ENCODE measurements at regions not wholly inside any gene's neighbourhood (a gene's known extent, or its start where the extent isn't known, plus 50 kb on each side); places are given as distances from the start of the nearest gene placed in this dataset.
"Not testable (repeated sequence)": the region's sequence is repeated elsewhere in the genome, so short reads cannot be mapped to it uniquely, and the experiment has no call there.

DNA sequence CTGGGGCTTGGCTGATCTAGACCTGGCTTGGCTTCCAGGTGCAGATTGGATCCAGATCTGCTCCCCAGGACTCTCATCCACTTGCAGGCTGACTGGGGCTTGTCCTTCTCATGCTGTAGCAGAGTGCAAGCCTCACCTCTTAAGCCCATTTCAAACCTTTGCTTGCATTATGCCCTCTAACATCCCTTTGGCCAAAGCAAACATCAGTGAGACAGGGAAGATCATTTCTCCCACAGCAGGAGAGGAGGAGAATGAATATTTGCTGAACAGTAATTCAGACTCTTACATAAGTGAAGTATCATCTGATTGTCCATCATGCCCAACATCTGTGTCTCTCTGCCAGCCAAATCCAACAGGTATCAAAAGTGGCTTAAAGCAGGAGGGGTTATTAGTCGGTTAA, 194.9 kb downstream of the C9orf152 start:
- H3K36me3 ChIP-seq (ENCODE audit: insufficient read depth, low read length), result no peaks in the 10 kb centered on the region
- peaks cover 13% of the 10 kb centered on the region for H3K4me1 ChIP-seq (ENCODE audit: control insufficient read depth, insufficient read depth, low read length)
- H3K4me2 ChIP-seq (ENCODE audit: low read length), result no peak overlapping the region
- H3K27me3 ChIP-seq (ENCODE audit: control insufficient read depth, insufficient read depth, low read length), result no peaks in the 10 kb centered on the region
- H3K9me3 ChIP-seq (replicated peaks; ENCODE audit: low read length), result no peaks in the 10 kb centered on the region
- H3K9ac ChIP-seq (ENCODE audit: low read depth, low read length), result no peak overlapping the region
- H3K4me3 ChIP-seq (ENCODE audit: low read length), result no peak overlapping the region

DNA sequence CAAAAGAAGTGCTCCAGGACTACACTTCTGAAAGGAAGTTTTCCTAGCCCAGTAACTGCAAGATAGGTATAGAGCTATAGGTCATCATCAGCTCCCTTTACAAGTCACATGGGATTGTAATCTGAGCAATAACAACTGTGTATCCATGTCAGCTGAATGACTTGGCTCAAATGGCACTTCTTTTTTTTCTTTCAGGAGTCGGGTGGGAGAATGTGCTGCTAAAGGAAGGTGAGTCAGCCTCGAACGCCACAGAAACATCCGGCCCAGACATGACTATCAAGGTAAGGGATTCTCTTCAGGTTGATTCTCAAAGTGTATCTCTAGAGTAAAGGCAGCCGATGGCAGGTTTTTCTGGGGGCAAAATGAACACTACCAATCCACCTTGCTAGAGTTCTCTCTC, 192.2 kb downstream of the C9orf152 start:
- H3K36me3 ChIP-seq (ENCODE audit: insufficient read depth, low read length), result no peaks in the 10 kb centered on the region
- no peak overlapping the region for H3K4me3 ChIP-seq (ENCODE audit: low read length)
- peak overlapping the region; percentile 2 for H3K4me2 ChIP-seq (ENCODE audit: low read length)
- H3K9me3 ChIP-seq (replicated peaks; ENCODE audit: low read length), result no peaks in the 10 kb centered on the region
- H3K9ac ChIP-seq (ENCODE audit: low read depth, low read length), result no peak overlapping the region
- H3K4me1 ChIP-seq (ENCODE audit: control insufficient read depth, insufficient read depth, low read length), result peaks cover 15% of the 10 kb centered on the region
- H3K27me3 ChIP-seq (ENCODE audit: control insufficient read depth, insufficient read depth, low read length), result no peaks in the 10 kb centered on the region

DNA sequence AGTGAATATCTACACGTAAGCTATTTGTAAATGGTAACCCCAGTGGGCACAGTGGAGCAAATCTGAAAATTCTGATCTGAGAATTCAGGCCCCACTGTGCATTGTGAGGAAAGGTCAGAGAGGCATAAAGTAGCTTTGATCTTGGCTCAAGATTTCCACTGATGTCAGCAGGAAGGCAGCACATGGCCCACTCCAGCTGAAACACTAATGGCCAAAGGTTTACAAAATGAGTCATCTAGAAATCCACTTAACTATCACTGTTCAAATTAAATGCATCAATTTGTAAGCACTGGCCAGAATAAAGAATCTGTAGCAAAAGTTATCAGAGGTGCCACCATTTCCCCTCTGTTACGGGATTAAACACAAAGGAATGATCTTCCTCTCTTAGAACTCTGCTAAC, 191.6 kb downstream of the C9orf152 start:
- no peak overlapping the region for H3K4me3 ChIP-seq (ENCODE audit: low read length)
- no peaks in the 10 kb centered on the region for H3K27me3 ChIP-seq (ENCODE audit: control insufficient read depth, insufficient read depth, low read length)
- H3K9ac ChIP-seq (ENCODE audit: low read depth, low read length), result no peak overlapping the region
- no peaks in the 10 kb centered on the region for H3K36me3 ChIP-seq (ENCODE audit: insufficient read depth, low read length)
- H3K9me3 ChIP-seq (replicated peaks; ENCODE audit: low read length), result no peaks in the 10 kb centered on the region
- H3K4me1 ChIP-seq (ENCODE audit: control insufficient read depth, insufficient read depth, low read length), result peaks cover 15% of the 10 kb centered on the region
- H3K4me2 ChIP-seq (ENCODE audit: low read length), result peak overlapping the region; percentile 2

GRCh38 chr9:110020216-110020615, 187.7 kb downstream of the C9orf152 start:
- not testable (repeated sequence) for H3K36me3 ChIP-seq (ENCODE audit: insufficient read depth, low read length); H3K9me3 ChIP-seq (replicated peaks; ENCODE audit: low read length); H3K4me2 ChIP-seq (ENCODE audit: low read length); H3K4me3 ChIP-seq (ENCODE audit: low read length); H3K27me3 ChIP-seq (ENCODE audit: control insufficient read depth, insufficient read depth, low read length); H3K9ac ChIP-seq (ENCODE audit: low read depth, low read length)
- peaks cover 15% of the 10 kb centered on the region for H3K4me1 ChIP-seq (ENCODE audit: control insufficient read depth, insufficient read depth, low read length)

- Histone ChIP-seq H3K27me3 (ENCODE audit: control insufficient read depth, insufficient read depth, low read length) (no peaks in the 10 kb centered on the region), H3K36me3 (ENCODE audit: insufficient read depth, low read length) (no peaks in the 10 kb centered on the region), H3K9me3 (replicated peaks; ENCODE audit: low read length) (no peaks in the 10 kb centered on the region), H3K4me1 (ENCODE audit: control insufficient read depth, insufficient read depth, low read length) (peaks cover 3% of the 10 kb centered on the region), H3K4me2 (ENCODE audit: low read length) (no peak overlapping the region), H3K4me3 (ENCODE audit: low read length) (no peak overlapping the region), H3K9ac (ENCODE audit: low read depth, low read length) (no peak overlapping the region)
Measured at GRCh38 chr9:110021891-110022290, 186.1 kb downstream of the C9orf152 start.

DNA sequence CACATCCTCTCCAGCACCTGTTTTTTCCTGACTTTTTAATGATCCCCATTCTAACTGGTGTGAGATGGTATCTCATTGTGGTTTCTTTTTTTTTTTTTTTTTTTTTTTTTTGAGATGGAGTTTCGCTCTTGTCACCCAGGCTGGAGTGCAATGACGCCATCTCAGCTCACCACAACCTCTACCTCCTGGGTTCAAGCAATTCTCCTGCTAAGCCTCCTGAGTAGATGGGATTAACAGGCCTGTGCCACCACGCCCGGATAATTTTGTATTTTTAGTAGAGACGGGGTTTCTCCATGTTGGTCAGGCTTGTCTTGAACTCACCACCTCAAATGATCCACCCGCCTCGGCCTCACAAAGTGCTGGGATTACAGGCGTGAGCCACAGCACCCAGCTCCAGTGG, 184.7 kb downstream of the C9orf152 start:
- H3K36me3 ChIP-seq (ENCODE audit: insufficient read depth, low read length); H3K4me3 ChIP-seq (ENCODE audit: low read length); H3K27me3 ChIP-seq (ENCODE audit: control insufficient read depth, insufficient read depth, low read length); H3K4me2 ChIP-seq (ENCODE audit: low read length); H3K9ac ChIP-seq (ENCODE audit: low read depth, low read length); H3K9me3 ChIP-seq (replicated peaks; ENCODE audit: low read length): not testable (repeated sequence)
- peaks cover 17% of the 10 kb centered on the region for H3K4me1 ChIP-seq (ENCODE audit: control insufficient read depth, insufficient read depth, low read length)

- Histone ChIP-seq H3K4me1 (ENCODE audit: control insufficient read depth, insufficient read depth, low read length) (peaks cover 37% of the 10 kb centered on the region), H3K36me3 (ENCODE audit: insufficient read depth, low read length) (no peaks in the 10 kb centered on the region), H3K4me2 (ENCODE audit: low read length) (no peak overlapping the region), H3K27me3 (ENCODE audit: control insufficient read depth, insufficient read depth, low read length) (no peaks in the 10 kb centered on the region), H3K9ac (ENCODE audit: low read depth, low read length) (no peak overlapping the region), H3K9me3 (replicated peaks; ENCODE audit: low read length) (no peaks in the 10 kb centered on the region), H3K4me3 (ENCODE audit: low read length) (no peak overlapping the region)
Measured at GRCh38 chr9:110025551-110026170, 182.3 kb downstream of the C9orf152 start.

- no peaks in the 10 kb centered on the region for H3K27me3 ChIP-seq (ENCODE audit: control insufficient read depth, insufficient read depth, low read length)
- peaks cover 53% of the 10 kb centered on the region for H3K4me1 ChIP-seq (ENCODE audit: control insufficient read depth, insufficient read depth, low read length)
- no peaks in the 10 kb centered on the region for H3K9me3 ChIP-seq (replicated peaks; ENCODE audit: low read length)
- no peaks in the 10 kb centered on the region for H3K36me3 ChIP-seq (ENCODE audit: insufficient read depth, low read length)
- H3K4me2 ChIP-seq (ENCODE audit: low read length), result peak overlapping the region; percentile 57
- H3K9ac ChIP-seq (ENCODE audit: low read depth, low read length), result peak overlapping the region; percentile 70
- H3K4me3 ChIP-seq (ENCODE audit: low read length), result peak overlapping the region; percentile 26
Measured at GRCh38 chr9:110027671-110028081, 180.3 kb downstream of the C9orf152 start.

DNA sequence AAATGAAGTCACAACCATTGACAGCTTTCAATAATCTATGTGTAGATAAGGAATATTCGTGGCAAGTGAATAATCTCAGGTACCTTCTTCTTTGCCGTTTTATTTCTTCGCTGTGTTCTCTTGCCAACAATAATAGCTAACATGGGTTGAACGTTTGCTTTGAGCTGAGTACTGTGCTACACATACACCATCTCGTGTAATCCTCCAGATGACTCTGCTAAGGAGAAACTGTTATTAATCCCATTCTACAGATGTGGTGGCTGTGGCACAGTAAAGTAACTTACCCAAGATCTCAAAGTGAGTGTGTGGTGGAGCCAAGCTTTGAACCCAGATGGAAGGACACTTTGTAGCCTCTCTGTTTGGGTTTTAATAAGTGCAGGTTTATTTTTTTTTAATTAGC, 179.7 kb downstream of the C9orf152 start:
- Histone ChIP-seq H3K4me3 (ENCODE audit: low read length) (peak overlapping the region; percentile 5), H3K9ac (ENCODE audit: low read depth, low read length) (peak overlapping the region; percentile 70), H3K27me3 (ENCODE audit: control insufficient read depth, insufficient read depth, low read length) (no peaks in the 10 kb centered on the region), H3K36me3 (ENCODE audit: insufficient read depth, low read length) (no peaks in the 10 kb centered on the region), H3K9me3 (replicated peaks; ENCODE audit: low read length) (no peaks in the 10 kb centered on the region), H3K4me1 (ENCODE audit: control insufficient read depth, insufficient read depth, low read length) (peaks cover 59% of the 10 kb centered on the region), H3K4me2 (ENCODE audit: low read length) (peak overlapping the region; percentile 57)

DNA sequence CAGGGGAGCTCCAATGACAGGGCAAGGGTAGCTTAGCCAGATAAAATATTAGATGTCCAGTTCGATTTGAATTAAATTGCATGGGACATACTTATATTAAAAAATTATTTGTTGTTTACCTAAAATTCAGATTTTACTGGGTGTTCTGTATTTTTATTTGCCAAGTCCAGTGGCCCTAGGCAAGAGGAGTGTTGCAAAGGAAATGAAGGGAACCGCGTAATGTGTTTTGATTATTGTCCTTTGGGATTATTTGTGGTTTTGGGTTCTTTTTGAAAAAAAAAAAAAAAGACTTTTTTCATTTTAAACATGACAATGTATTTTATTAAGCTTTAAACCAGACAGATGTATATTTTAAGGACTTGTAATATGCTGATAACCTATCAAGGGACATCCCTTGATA, 179.3 kb downstream of the C9orf152 start:
- H3K4me3 ChIP-seq (ENCODE audit: low read length), result no peak overlapping the region
- H3K27me3 ChIP-seq (ENCODE audit: control insufficient read depth, insufficient read depth, low read length), result no peaks in the 10 kb centered on the region
- H3K36me3 ChIP-seq (ENCODE audit: insufficient read depth, low read length), result no peaks in the 10 kb centered on the region
- H3K9me3 ChIP-seq (replicated peaks; ENCODE audit: low read length), result no peaks in the 10 kb centered on the region
- peaks cover 63% of the 10 kb centered on the region for H3K4me1 ChIP-seq (ENCODE audit: control insufficient read depth, insufficient read depth, low read length)
- H3K4me2 ChIP-seq (ENCODE audit: low read length), result peak overlapping the region; percentile 57
- H3K9ac ChIP-seq (ENCODE audit: low read depth, low read length), result peak overlapping the region; percentile 70

DNA sequence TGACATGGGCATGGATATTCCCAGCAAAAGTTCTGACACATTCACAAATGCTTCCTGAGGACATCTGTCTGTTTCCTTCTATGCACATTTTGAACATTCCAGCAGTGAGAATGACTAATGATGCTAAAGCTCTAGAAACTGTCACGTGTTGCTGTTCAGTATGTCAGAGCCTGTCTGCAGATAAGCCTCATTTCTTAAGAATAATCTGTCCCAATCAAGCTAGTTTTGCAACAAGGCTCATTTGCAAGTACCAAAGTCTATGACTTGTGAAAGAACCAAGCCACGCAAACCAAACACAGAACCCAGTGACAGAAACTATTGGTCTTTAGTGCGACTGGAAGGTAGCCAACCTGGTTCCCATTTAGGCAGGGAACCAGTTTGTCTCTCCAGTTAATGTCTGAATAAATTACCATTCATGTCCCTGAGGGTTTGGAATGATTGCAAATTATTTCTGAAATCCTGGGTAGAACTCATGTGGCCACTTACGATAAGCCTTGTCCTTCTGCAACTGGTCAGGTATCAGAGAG, 178.5 kb downstream of the C9orf152 start:
- H3K27me3 ChIP-seq (ENCODE audit: control insufficient read depth, insufficient read depth, low read length), result no peaks in the 10 kb centered on the region
- peak overlapping the region; percentile 71 for H3K9ac ChIP-seq (ENCODE audit: low read depth, low read length)
- peaks cover 70% of the 10 kb centered on the region for H3K4me1 ChIP-seq (ENCODE audit: control insufficient read depth, insufficient read depth, low read length)
- no peaks in the 10 kb centered on the region for H3K36me3 ChIP-seq (ENCODE audit: insufficient read depth, low read length)
- no peaks in the 10 kb centered on the region for H3K9me3 ChIP-seq (replicated peaks; ENCODE audit: low read length)
- peak overlapping the region; percentile 3 for H3K4me3 ChIP-seq (ENCODE audit: low read length)
- peak overlapping the region; percentile 46 for H3K4me2 ChIP-seq (ENCODE audit: low read length)

DNA sequence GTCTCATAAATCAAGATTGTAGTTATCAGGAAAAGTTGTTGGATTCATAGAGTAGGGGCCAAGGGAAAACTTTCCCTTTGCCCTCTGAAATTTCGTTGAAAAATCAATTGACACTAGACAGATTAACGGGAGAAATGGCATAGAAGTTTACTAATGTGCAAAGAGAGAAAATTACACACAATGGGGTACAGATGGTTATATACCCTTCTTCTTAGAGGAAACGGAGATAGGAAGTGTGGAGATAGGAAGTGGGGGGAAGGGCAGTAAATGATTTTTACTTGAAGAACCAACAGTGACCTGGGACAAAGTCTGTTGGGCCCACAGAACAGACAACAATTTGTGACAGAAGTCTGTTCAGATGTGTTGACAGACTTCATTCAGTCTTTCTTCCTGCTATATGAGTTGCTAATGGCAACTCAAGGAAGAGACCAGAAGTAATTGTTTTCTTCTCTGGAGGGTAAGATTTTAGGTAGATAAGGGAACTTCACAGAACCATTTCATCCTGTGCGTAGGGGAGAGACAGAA, 177.9 kb downstream of the C9orf152 start:
- Histone ChIP-seq H3K27me3 (ENCODE audit: control insufficient read depth, insufficient read depth, low read length) (no peaks in the 10 kb centered on the region), H3K4me3 (ENCODE audit: low read length) (peak overlapping the region; percentile 3), H3K4me2 (ENCODE audit: low read length) (peak overlapping the region; percentile 36), H3K9me3 (replicated peaks; ENCODE audit: low read length) (no peaks in the 10 kb centered on the region), H3K4me1 (ENCODE audit: control insufficient read depth, insufficient read depth, low read length) (peaks cover 70% of the 10 kb centered on the region), H3K36me3 (ENCODE audit: insufficient read depth, low read length) (no peaks in the 10 kb centered on the region), H3K9ac (ENCODE audit: low read depth, low read length) (peak overlapping the region; percentile 71)

Data from skeletal muscle satellite cell (primary cell).